ENCODE measurements at regions not wholly inside any gene's neighbourhood (a gene's known extent, or its start where the extent isn't known, plus 50 kb on each side); places are given as distances from the start of the nearest gene placed in this dataset.

DNA sequence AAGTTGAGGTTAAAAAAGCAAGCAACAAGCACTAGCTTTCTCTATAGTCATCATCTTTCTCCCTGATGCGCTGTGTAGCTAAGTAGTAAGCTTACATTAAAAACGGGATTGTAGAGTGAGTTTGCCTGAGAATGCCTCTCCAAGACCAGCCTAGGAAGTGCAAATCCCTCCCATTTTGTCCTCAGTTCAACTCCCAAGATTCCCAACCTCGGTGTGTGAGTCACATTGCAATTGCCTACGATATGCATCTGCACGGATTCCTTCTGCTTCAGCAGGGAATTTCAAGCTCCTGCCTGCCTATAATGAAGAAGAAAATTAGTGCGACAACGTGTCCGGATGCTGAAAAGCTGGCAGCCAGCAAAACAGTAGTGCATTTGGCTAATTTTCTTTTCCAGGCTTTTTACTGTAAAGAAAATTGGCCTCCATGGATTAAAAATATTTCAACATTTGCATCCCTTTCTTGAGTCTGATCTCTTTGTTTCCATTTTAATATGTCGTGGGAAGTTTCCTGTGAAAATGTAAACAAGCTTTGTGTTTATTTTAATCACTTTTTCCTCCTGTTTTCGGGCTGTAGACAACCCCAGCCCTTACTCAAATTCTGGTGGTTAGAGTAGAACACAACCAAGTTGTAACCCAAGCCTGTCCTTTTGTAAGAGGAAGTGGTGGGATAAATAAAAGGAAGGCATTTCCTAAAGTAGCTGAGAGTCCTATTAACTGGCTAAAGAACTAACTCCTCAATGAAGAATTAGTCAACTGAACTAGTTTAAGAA is 58.4 kb upstream of the TET2 start:
- peak; percentile 70 for DNase-seq (ENCODE audit: extremely low read depth, low read depth)
- H3K4me3 ChIP-seq (replicated peaks; ENCODE audit: low read depth, low read length) = peak overlapping the region; percentile 2; the same call in 1 of the 2 replicates
- no peak for TF ChIP-seq CTCF (IDR thresholded peaks at IDR 0.05; ENCODE audit: low read depth, low read length, missing control alignments)

DNA sequence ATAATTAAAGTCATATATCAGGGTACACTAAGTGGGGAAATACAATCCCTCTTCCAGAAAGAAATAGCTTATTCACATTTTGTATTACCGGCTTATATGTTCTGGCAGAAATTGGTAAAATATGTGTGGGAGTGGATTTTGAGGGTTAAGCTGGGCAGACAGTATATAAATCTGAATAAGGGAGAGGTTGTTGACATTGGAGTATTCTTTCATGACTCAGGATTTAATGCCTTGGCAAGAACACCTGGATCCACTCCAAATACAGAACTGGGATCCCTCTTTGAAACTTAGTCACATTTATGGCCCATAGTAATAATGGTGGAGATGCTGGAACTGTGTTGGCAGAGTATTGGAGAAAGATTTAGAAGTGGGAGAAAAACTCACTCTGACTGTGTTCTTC is 54.3 kb upstream of the TET2 start:
- peak; percentile 40 for DNase-seq (ENCODE audit: extremely low read depth, low read depth)
- no peak for TF ChIP-seq CTCF (IDR thresholded peaks at IDR 0.05; ENCODE audit: low read depth, low read length, missing control alignments)
- H3K4me3 ChIP-seq (replicated peaks; ENCODE audit: low read depth, low read length) = no peak overlapping the region

DNA sequence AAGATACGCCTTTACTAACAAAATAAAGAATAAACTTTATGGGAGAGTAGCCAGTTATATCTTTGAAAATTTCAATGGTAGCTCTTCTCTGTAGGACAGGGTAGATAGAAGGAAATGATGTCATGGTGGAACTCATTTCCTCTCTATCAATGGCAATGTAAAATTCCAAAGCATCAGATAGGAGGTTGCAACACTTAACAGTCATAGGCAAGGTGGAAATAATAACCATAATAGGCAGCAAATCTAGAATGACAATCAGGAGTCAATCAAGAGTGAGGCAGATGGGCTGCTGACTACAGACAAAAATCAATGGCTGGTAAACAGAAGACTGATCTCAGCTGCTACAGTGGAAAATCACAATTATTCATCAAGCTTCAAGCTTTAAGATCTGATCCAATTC is 53.9 kb upstream of the TET2 start:
- no peak for DNase-seq (ENCODE audit: extremely low read depth, low read depth)
- TF ChIP-seq CTCF (IDR thresholded peaks at IDR 0.05; ENCODE audit: low read depth, low read length, missing control alignments) = no peak
- no peak overlapping the region for H3K4me3 ChIP-seq (replicated peaks; ENCODE audit: low read depth, low read length)

DNA sequence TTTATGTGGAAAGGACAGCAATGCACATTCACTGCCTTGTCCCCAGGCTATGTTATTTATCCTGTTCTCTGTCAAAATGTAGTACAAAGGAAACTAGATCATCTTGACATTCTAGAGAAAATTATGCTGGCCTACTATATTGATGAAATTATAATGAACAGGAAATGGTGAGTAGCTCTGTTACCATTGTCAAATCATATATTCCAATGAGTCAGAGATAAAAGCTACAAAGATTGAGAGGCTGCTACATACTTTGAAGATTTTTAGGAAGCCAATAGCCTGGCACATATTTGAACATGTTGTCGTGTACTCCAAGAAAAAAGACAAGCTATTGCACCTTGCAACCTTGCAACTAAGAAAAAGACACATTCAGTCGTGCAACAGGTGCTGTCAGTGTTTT is 52.7 kb upstream of the TET2 start:
- TF ChIP-seq CTCF (IDR thresholded peaks at IDR 0.05; ENCODE audit: low read depth, low read length, missing control alignments) = no peak
- no peak overlapping the region for H3K4me3 ChIP-seq (replicated peaks; ENCODE audit: low read depth, low read length)
- no peak for DNase-seq (ENCODE audit: extremely low read depth, low read depth)
